Stomach (tissue), 4 donors: ENCODE measurements at regions not wholly inside any gene's neighbourhood (a gene's known extent, or its start where the extent isn't known, plus 50 kb on each side); places are given as distances from the start of the nearest gene placed in this dataset.

ENCODE experiments used
- POLR2A ChIP-seq, 4 donors: fragments of 450-650 bp; IDR thresholded peaks; one replicate each; pipeline ENCODE4 v1.6.1; 2016; ENCODE audit warnings: antibody characterized with exemption in 4 of 4, control low read depth in 2 of 4, mild to moderate bottlenecking in 1 of 4, moderate library complexity in 1 of 4
- POLR2AphosphoS5 ChIP-seq, 3 donors: sonication (generic); formaldehyde crosslinking; IDR thresholded peaks; one replicate each; pipeline ENCODE4 v1.6.1; 2016; ENCODE audit warnings: antibody characterized with exemption in 3 of 3
- TF ChIP-seq, protein P1 (sequence below), 7 experiments: fragments of 450-650 bp in 4 of 7; fragments of 200-600 bp in 3 of 7; sonication (generic) in 3 of 7; IDR thresholded peaks; one replicate each; pipeline ENCODE4 v1.5.1; 2016 to 2019; ENCODE audit warnings: antibody characterized with exemption in 7 of 7, control low read depth in 2 of 7, mild to moderate bottlenecking in 1 of 7

DNA sequence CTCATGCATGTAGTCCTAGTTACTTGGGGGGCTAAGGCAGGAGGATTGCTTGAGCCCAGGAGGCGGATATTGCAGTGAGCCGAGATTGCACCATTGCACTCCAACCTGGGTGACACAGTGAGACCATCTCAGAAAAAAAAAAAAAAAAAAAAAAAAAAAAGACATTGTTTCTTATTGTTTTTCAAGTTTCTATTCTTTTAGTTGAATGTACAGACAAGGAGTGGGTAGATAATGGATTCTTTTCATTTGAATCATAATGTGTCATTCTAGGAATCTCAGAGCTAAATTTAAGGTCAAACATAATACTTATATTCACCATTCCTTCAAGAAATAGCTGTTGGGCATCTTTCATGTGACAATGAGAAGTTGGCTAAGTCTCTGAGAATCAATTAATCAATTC lies 157.0 kb upstream of the C21orf91 start:
- TF ChIP-seq, protein P1, sequence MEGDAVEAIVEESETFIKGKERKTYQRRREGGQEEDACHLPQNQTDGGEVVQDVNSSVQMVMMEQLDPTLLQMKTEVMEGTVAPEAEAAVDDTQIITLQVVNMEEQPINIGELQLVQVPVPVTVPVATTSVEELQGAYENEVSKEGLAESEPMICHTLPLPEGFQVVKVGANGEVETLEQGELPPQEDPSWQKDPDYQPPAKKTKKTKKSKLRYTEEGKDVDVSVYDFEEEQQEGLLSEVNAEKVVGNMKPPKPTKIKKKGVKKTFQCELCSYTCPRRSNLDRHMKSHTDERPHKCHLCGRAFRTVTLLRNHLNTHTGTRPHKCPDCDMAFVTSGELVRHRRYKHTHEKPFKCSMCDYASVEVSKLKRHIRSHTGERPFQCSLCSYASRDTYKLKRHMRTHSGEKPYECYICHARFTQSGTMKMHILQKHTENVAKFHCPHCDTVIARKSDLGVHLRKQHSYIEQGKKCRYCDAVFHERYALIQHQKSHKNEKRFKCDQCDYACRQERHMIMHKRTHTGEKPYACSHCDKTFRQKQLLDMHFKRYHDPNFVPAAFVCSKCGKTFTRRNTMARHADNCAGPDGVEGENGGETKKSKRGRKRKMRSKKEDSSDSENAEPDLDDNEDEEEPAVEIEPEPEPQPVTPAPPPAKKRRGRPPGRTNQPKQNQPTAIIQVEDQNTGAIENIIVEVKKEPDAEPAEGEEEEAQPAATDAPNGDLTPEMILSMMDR (IDR thresholded peaks at IDR 0.05), result no peak
- no peak for TF ChIP-seq POLR2AphosphoS5 (IDR thresholded peaks at IDR 0.05)
- TF ChIP-seq POLR2A (IDR thresholded peaks at IDR 0.05), result no peak
